Keratinocyte (primary cell): ENCODE measurements at regions not wholly inside any gene's neighbourhood (a gene's known extent, or its start where the extent isn't known, plus 50 kb on each side); places are given as distances from the start of the nearest gene placed in this dataset.

Experiments used
- CTCF ChIP-seq, 3 experiments: IDR thresholded peaks in 1 of 3; conservative IDR thresholded peaks in 1 of 3; optimal IDR thresholded peaks in 1 of 3; 2 replicates in 2 of 3; 3 replicates in 1 of 3; pipeline versions ENCODE3 to v1.5.1; 2011; ENCODE audit warnings: low read length in 3 of 3, mild to moderate bottlenecking in 3 of 3, moderate library complexity in 2 of 3, control low read depth in 1 of 3, inconsistent platforms in 1 of 3; ENCODE audit not compliant: insufficient read depth in 2 of 3; ENCODE audit errors: extremely low read depth in 1 of 3
- EZH2 ChIP-seq: IDR thresholded peaks from one replicate; pipeline ENCODE4 v1.6.1; 2012; ENCODE audit warnings: inconsistent platforms, mild to moderate bottlenecking, low read length, moderate library complexity

GRCh38 chr7:69498671-69499070 is 99.6 kb upstream of the AUTS2 start:
- TF ChIP-seq CTCF (optimal IDR thresholded peaks at IDR 0.05 in 1 of 3, IDR thresholded peaks at IDR 0.05 in 1 of 3, conservative IDR thresholded peaks at IDR 0.05 in 1 of 3; ENCODE audit: extremely low read depth in 1 of 3, insufficient read depth in 2 of 3, low read length in 3 of 3) (no peak), EZH2 (no peak)
